ENCODE measurements at regions not wholly inside any gene's neighbourhood (a gene's known extent, or its start where the extent isn't known, plus 50 kb on each side); places are given as distances from the start of the nearest gene placed in this dataset.

- Histone ChIP-seq H3K9me3 (ENCODE audit: low read depth, low read length, poor library complexity, severe bottlenecking) (no peaks in the 10 kb centered on the region), H3K27me3 (replicated peaks; ENCODE audit: insufficient read depth, low read depth, low read length, poor library complexity) (peaks cover 11% of the 10 kb centered on the region), H3K4me1 (ENCODE audit: insufficient read depth, low read length, poor library complexity, severe bottlenecking) (no peaks in the 10 kb centered on the region), H3K36me3 (ENCODE audit: insufficient read depth, low read length, poor library complexity, severe bottlenecking) (no peaks in the 10 kb centered on the region), H3K27ac (ENCODE audit: low read depth, low read length, poor library complexity, severe bottlenecking) (no peak overlapping the region), H3K4me3 (ENCODE audit: low read depth, low read length, poor library complexity, severe bottlenecking) (no peak overlapping the region)
- DNase-seq (ENCODE audit: low spot score): no peak
- TF ChIP-seq CTCF (conservative IDR thresholded peaks at IDR 0.05; ENCODE audit: low read depth, low read length) (no peak), EZH2 (IDR thresholded peaks at IDR 0.05; ENCODE audit: borderline replicate concordance, low read depth, low read length, poor library complexity, severe bottlenecking) (no peak)
- ChIA-PET CTCF (no interaction called here), POLR2A (ENCODE audit: low non-redundant PET) (no interaction called here)
- intact Hi-C loops (cut with micrococcal nuclease; ENCODE audit: unreplicated experiment): no loop called here
- no TSS peak for BruUV-seq (replicated peaks)
Observed at GRCh38 chr1:83631851-83632250, 367.1 kb downstream of the TTLL7 start.

GRCh38 chr1:83627045-83627444, 371.9 kb downstream of the TTLL7 start:
- Histone ChIP-seq H3K36me3 (ENCODE audit: insufficient read depth, low read length, poor library complexity, severe bottlenecking) (no peaks in the 10 kb centered on the region), H3K4me1 (ENCODE audit: insufficient read depth, low read length, poor library complexity, severe bottlenecking) (no peaks in the 10 kb centered on the region), H3K9me3 (ENCODE audit: low read depth, low read length, poor library complexity, severe bottlenecking) (no peaks in the 10 kb centered on the region), H3K27ac (ENCODE audit: low read depth, low read length, poor library complexity, severe bottlenecking) (no peak overlapping the region), H3K4me3 (ENCODE audit: low read depth, low read length, poor library complexity, severe bottlenecking) (no peak overlapping the region), H3K27me3 (replicated peaks; ENCODE audit: insufficient read depth, low read depth, low read length, poor library complexity) (peaks cover 2% of the 10 kb centered on the region)
- TF ChIP-seq CTCF (conservative IDR thresholded peaks at IDR 0.05; ENCODE audit: low read depth, low read length) (no peak), EZH2 (IDR thresholded peaks at IDR 0.05; ENCODE audit: borderline replicate concordance, low read depth, low read length, poor library complexity, severe bottlenecking) (no peak)
- no TSS peak for BruUV-seq (replicated peaks)
- POLR2A ChIA-PET (ENCODE audit: low non-redundant PET): no interaction called here
- intact Hi-C loops (cut with micrococcal nuclease; ENCODE audit: unreplicated experiment): no loop called here
- DNase-seq (ENCODE audit: low spot score): no peak
- CTCF ChIA-PET: no interaction called here

GRCh38 chr1:83626603-83627002, 372.3 kb downstream of the TTLL7 start:
- POLR2A ChIA-PET (ENCODE audit: low non-redundant PET): no interaction called here
- H3K4me3 ChIP-seq (ENCODE audit: low read depth, low read length, poor library complexity, severe bottlenecking): no peak overlapping the region
- no peaks in the 10 kb centered on the region for H3K4me1 ChIP-seq (ENCODE audit: insufficient read depth, low read length, poor library complexity, severe bottlenecking)
- intact Hi-C loops (cut with micrococcal nuclease; ENCODE audit: unreplicated experiment): no loop called here
- no peaks in the 10 kb centered on the region for H3K9me3 ChIP-seq (ENCODE audit: low read depth, low read length, poor library complexity, severe bottlenecking)
- no TSS peak for BruUV-seq (replicated peaks)
- H3K27ac ChIP-seq (ENCODE audit: low read depth, low read length, poor library complexity, severe bottlenecking): no peak overlapping the region
- H3K36me3 ChIP-seq (ENCODE audit: insufficient read depth, low read length, poor library complexity, severe bottlenecking): no peaks in the 10 kb centered on the region
- DNase-seq (ENCODE audit: low spot score): no peak
- no peak for TF ChIP-seq CTCF (conservative IDR thresholded peaks at IDR 0.05; ENCODE audit: low read depth, low read length)
- CTCF ChIA-PET: no interaction called here
- H3K27me3 ChIP-seq (replicated peaks; ENCODE audit: insufficient read depth, low read depth, low read length, poor library complexity): no peaks in the 10 kb centered on the region

All from A673 (cell line).